Transverse colon (tissue), 4 donors: ENCODE measurements at regions not wholly inside any gene's neighbourhood (a gene's known extent, or its start where the extent isn't known, plus 50 kb on each side); places are given as distances from the start of the nearest gene placed in this dataset.

Source experiments
- POLR2A ChIP-seq: fragments of 450-650 bp; IDR thresholded peaks from one replicate; pipeline ENCODE4 v1.6.1; 2016; ENCODE audit warnings: antibody characterized with exemption, mild to moderate bottlenecking, moderate library complexity
- POLR2AphosphoS5 ChIP-seq, 3 donors: sonication (generic); formaldehyde crosslinking; IDR thresholded peaks; one replicate each; pipeline ENCODE4 v1.6.1; 2016; ENCODE audit warnings: antibody characterized with exemption in 3 of 3
- TF ChIP-seq, protein P1 (sequence below), 5 experiments: fragments of 200-600 bp in 3 of 5; fragments of 450-650 bp in 2 of 5; sonication (generic) in 3 of 5; IDR thresholded peaks; 1 replicate in 2 of 5; 2 replicates in 3 of 5; pipeline ENCODE4 v1.5.1; 2016 to 2017; ENCODE audit warnings: antibody characterized with exemption in 5 of 5, inconsistent platforms in 3 of 5, mild to moderate bottlenecking in 2 of 5, moderate library complexity in 1 of 5

- TF ChIP-seq, protein P1, sequence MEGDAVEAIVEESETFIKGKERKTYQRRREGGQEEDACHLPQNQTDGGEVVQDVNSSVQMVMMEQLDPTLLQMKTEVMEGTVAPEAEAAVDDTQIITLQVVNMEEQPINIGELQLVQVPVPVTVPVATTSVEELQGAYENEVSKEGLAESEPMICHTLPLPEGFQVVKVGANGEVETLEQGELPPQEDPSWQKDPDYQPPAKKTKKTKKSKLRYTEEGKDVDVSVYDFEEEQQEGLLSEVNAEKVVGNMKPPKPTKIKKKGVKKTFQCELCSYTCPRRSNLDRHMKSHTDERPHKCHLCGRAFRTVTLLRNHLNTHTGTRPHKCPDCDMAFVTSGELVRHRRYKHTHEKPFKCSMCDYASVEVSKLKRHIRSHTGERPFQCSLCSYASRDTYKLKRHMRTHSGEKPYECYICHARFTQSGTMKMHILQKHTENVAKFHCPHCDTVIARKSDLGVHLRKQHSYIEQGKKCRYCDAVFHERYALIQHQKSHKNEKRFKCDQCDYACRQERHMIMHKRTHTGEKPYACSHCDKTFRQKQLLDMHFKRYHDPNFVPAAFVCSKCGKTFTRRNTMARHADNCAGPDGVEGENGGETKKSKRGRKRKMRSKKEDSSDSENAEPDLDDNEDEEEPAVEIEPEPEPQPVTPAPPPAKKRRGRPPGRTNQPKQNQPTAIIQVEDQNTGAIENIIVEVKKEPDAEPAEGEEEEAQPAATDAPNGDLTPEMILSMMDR (IDR thresholded peaks at IDR 0.05) = no peak
- TF ChIP-seq POLR2A (no peak), POLR2AphosphoS5 (IDR thresholded peaks at IDR 0.05) (no peak)
Observed at GRCh38 chr12:125786143-125786542, 720.9 kb downstream of the AACS start.
